ENCODE measurements at regions not wholly inside any gene's neighbourhood (a gene's known extent, or its start where the extent isn't known, plus 50 kb on each side); places are given as distances from the start of the nearest gene placed in this dataset.

- no peak overlapping the region for H3K27ac ChIP-seq (ENCODE audit: low read depth in 1 of 2, low read length in 1 of 2)
- no peaks in the 10 kb centered on the region for H3K36me3 ChIP-seq (ENCODE audit: control insufficient read depth in 2 of 2, insufficient read depth in 2 of 2, low read length in 1 of 2)
- DNase-seq (ENCODE audit: low read depth in 6 of 9, low spot score in 9 of 9) = no peak
- H3K9me3 ChIP-seq (ENCODE audit: control insufficient read depth in 2 of 2, insufficient read depth in 1 of 2, low read length in 1 of 2) = no peaks in the 10 kb centered on the region
- no peaks in the 10 kb centered on the region for H3K27me3 ChIP-seq (ENCODE audit: control insufficient read depth in 2 of 2, insufficient read depth in 1 of 2, low read length in 1 of 2)
- no peaks in the 10 kb centered on the region for H3K4me1 ChIP-seq (ENCODE audit: control insufficient read depth in 2 of 2, insufficient read depth in 2 of 2, low read length in 2 of 2)
- no peak overlapping the region for H3K4me3 ChIP-seq (ENCODE audit: low read length in 2 of 2)
- WGBS = 19% methylated on average over 2 of the region's 2 CpGs
Measured at GRCh38 chr10:108817584-108817983, 1105.7 kb downstream of the XPNPEP1 start.

GRCh38 chr10:108817135-108817534 lies 1106.2 kb downstream of the XPNPEP1 start:
- Histone ChIP-seq H3K27ac (ENCODE audit: low read depth in 1 of 2, low read length in 1 of 2) (no peak overlapping the region), H3K4me1 (ENCODE audit: control insufficient read depth in 2 of 2, insufficient read depth in 2 of 2, low read length in 2 of 2) (no peaks in the 10 kb centered on the region), H3K36me3 (ENCODE audit: control insufficient read depth in 2 of 2, insufficient read depth in 2 of 2, low read length in 1 of 2) (no peaks in the 10 kb centered on the region), H3K4me3 (ENCODE audit: low read length in 2 of 2) (no peak overlapping the region), H3K9me3 (ENCODE audit: control insufficient read depth in 2 of 2, insufficient read depth in 1 of 2, low read length in 1 of 2) (no peaks in the 10 kb centered on the region), H3K27me3 (ENCODE audit: control insufficient read depth in 2 of 2, insufficient read depth in 1 of 2, low read length in 1 of 2) (no peaks in the 10 kb centered on the region)
- DNase-seq (ENCODE audit: low read depth in 6 of 9, low spot score in 9 of 9) = no peak
- 73% methylated on average over 3 of the region's 3 CpGs for WGBS

GRCh38 chr10:108812906-108813305 lies 1110.4 kb downstream of the XPNPEP1 start:
- Histone ChIP-seq H3K27ac (ENCODE audit: low read depth in 1 of 2, low read length in 1 of 2) (no peak overlapping the region), H3K9me3 (ENCODE audit: control insufficient read depth in 2 of 2, insufficient read depth in 1 of 2, low read length in 1 of 2) (no peaks in the 10 kb centered on the region), H3K4me3 (ENCODE audit: low read length in 2 of 2) (no peak overlapping the region), H3K27me3 (ENCODE audit: control insufficient read depth in 2 of 2, insufficient read depth in 1 of 2, low read length in 1 of 2) (no peaks in the 10 kb centered on the region), H3K36me3 (ENCODE audit: control insufficient read depth in 2 of 2, insufficient read depth in 2 of 2, low read length in 1 of 2) (no peaks in the 10 kb centered on the region), H3K4me1 (ENCODE audit: control insufficient read depth in 2 of 2, insufficient read depth in 2 of 2, low read length in 2 of 2) (no peaks in the 10 kb centered on the region)
- no peak for DNase-seq (ENCODE audit: low read depth in 6 of 9, low spot score in 9 of 9)
- 94% methylated on average over 2 of the region's 2 CpGs for WGBS

GRCh38 chr10:108812296-108812695 lies 1111.0 kb downstream of the XPNPEP1 start:
- Histone ChIP-seq H3K27ac (ENCODE audit: low read depth in 1 of 2, low read length in 1 of 2) (no peak overlapping the region), H3K9me3 (ENCODE audit: control insufficient read depth in 2 of 2, insufficient read depth in 1 of 2, low read length in 1 of 2) (no peaks in the 10 kb centered on the region), H3K4me1 (ENCODE audit: control insufficient read depth in 2 of 2, insufficient read depth in 2 of 2, low read length in 2 of 2) (no peaks in the 10 kb centered on the region), H3K36me3 (ENCODE audit: control insufficient read depth in 2 of 2, insufficient read depth in 2 of 2, low read length in 1 of 2) (no peaks in the 10 kb centered on the region), H3K27me3 (ENCODE audit: control insufficient read depth in 2 of 2, insufficient read depth in 1 of 2, low read length in 1 of 2) (no peaks in the 10 kb centered on the region), H3K4me3 (ENCODE audit: low read length in 2 of 2) (no peak overlapping the region)
- WGBS = 40% methylated on average over 1 of the region's 1 CpG
- no peak for DNase-seq (ENCODE audit: low read depth in 6 of 9, low spot score in 9 of 9)

GRCh38 chr10:108808228-108808627 lies 1115.1 kb downstream of the XPNPEP1 start:
- Histone ChIP-seq H3K4me1 (ENCODE audit: control insufficient read depth in 2 of 2, insufficient read depth in 2 of 2, low read length in 2 of 2) (no peaks in the 10 kb centered on the region), H3K27ac (ENCODE audit: low read depth in 1 of 2, low read length in 1 of 2) (no peak overlapping the region), H3K36me3 (ENCODE audit: control insufficient read depth in 2 of 2, insufficient read depth in 2 of 2, low read length in 1 of 2) (no peaks in the 10 kb centered on the region), H3K27me3 (ENCODE audit: control insufficient read depth in 2 of 2, insufficient read depth in 1 of 2, low read length in 1 of 2) (no peaks in the 10 kb centered on the region), H3K4me3 (ENCODE audit: low read length in 2 of 2) (no peak overlapping the region), H3K9me3 (ENCODE audit: control insufficient read depth in 2 of 2, insufficient read depth in 1 of 2, low read length in 1 of 2) (no peaks in the 10 kb centered on the region)
- DNase-seq (ENCODE audit: low read depth in 6 of 9, low spot score in 9 of 9) = no peak
- 86% methylated on average over 2 of the region's 2 CpGs for WGBS

GRCh38 chr10:108801775-108802517 lies 1121.4 kb downstream of the XPNPEP1 start:
- Histone ChIP-seq H3K36me3 (ENCODE audit: control insufficient read depth in 2 of 2, insufficient read depth in 2 of 2, low read length in 1 of 2) (no peaks in the 10 kb centered on the region), H3K4me1 (ENCODE audit: control insufficient read depth in 2 of 2, insufficient read depth in 2 of 2, low read length in 2 of 2) (no peaks in the 10 kb centered on the region), H3K27me3 (ENCODE audit: control insufficient read depth in 2 of 2, insufficient read depth in 1 of 2, low read length in 1 of 2) (no peaks in the 10 kb centered on the region), H3K4me3 (ENCODE audit: low read length in 2 of 2) (no peak overlapping the region), H3K9me3 (ENCODE audit: control insufficient read depth in 2 of 2, insufficient read depth in 1 of 2, low read length in 1 of 2) (no peaks in the 10 kb centered on the region), H3K27ac (ENCODE audit: low read depth in 1 of 2, low read length in 1 of 2) (no peak overlapping the region)
- DNase-seq (ENCODE audit: low read depth in 6 of 9, low spot score in 9 of 9) = no peak

GRCh38 chr10:108801220-108801619 lies 1122.1 kb downstream of the XPNPEP1 start:
- 93% methylated on average over 2 of the region's 2 CpGs for WGBS
- Histone ChIP-seq H3K4me1 (ENCODE audit: control insufficient read depth in 2 of 2, insufficient read depth in 2 of 2, low read length in 2 of 2) (no peaks in the 10 kb centered on the region), H3K27me3 (ENCODE audit: control insufficient read depth in 2 of 2, insufficient read depth in 1 of 2, low read length in 1 of 2) (no peaks in the 10 kb centered on the region), H3K27ac (ENCODE audit: low read depth in 1 of 2, low read length in 1 of 2) (no peak overlapping the region), H3K36me3 (ENCODE audit: control insufficient read depth in 2 of 2, insufficient read depth in 2 of 2, low read length in 1 of 2) (no peaks in the 10 kb centered on the region), H3K9me3 (ENCODE audit: control insufficient read depth in 2 of 2, insufficient read depth in 1 of 2, low read length in 1 of 2) (no peaks in the 10 kb centered on the region), H3K4me3 (ENCODE audit: low read length in 2 of 2) (no peak overlapping the region)
- no peak for DNase-seq (ENCODE audit: low read depth in 6 of 9, low spot score in 9 of 9)

- Histone ChIP-seq H3K36me3 (ENCODE audit: control insufficient read depth in 2 of 2, insufficient read depth in 2 of 2, low read length in 1 of 2) (no peaks in the 10 kb centered on the region), H3K27ac (ENCODE audit: low read depth in 1 of 2, low read length in 1 of 2) (no peak overlapping the region), H3K4me3 (ENCODE audit: low read length in 2 of 2) (no peak overlapping the region), H3K27me3 (ENCODE audit: control insufficient read depth in 2 of 2, insufficient read depth in 1 of 2, low read length in 1 of 2) (no peaks in the 10 kb centered on the region), H3K4me1 (ENCODE audit: control insufficient read depth in 2 of 2, insufficient read depth in 2 of 2, low read length in 2 of 2) (no peaks in the 10 kb centered on the region), H3K9me3 (ENCODE audit: control insufficient read depth in 2 of 2, insufficient read depth in 1 of 2, low read length in 1 of 2) (no peaks in the 10 kb centered on the region)
- 86% methylated on average over 1 of the region's 1 CpG for WGBS
- DNase-seq (ENCODE audit: low read depth in 6 of 9, low spot score in 9 of 9) = no peak
Measured at GRCh38 chr10:108797573-108797972, 1125.7 kb downstream of the XPNPEP1 start.

- H3K27ac ChIP-seq (ENCODE audit: low read depth in 1 of 2, low read length in 1 of 2) = no peak overlapping the region
- DNase-seq (ENCODE audit: low read depth in 6 of 9, low spot score in 9 of 9) = no peak
- no peaks in the 10 kb centered on the region for H3K27me3 ChIP-seq (ENCODE audit: control insufficient read depth in 2 of 2, insufficient read depth in 1 of 2, low read length in 1 of 2)
- no peaks in the 10 kb centered on the region for H3K9me3 ChIP-seq (ENCODE audit: control insufficient read depth in 2 of 2, insufficient read depth in 1 of 2, low read length in 1 of 2)
- H3K4me3 ChIP-seq (ENCODE audit: low read length in 2 of 2) = no peak overlapping the region
- no peaks in the 10 kb centered on the region for H3K36me3 ChIP-seq (ENCODE audit: control insufficient read depth in 2 of 2, insufficient read depth in 2 of 2, low read length in 1 of 2)
- 93% methylated on average over 1 of the region's 1 CpG for WGBS
- H3K4me1 ChIP-seq (ENCODE audit: control insufficient read depth in 2 of 2, insufficient read depth in 2 of 2, low read length in 2 of 2) = no peaks in the 10 kb centered on the region
Measured at GRCh38 chr10:108791794-108792474, 1131.4 kb downstream of the XPNPEP1 start.
